ENCODE measurements at regions not wholly inside any gene's neighbourhood (a gene's known extent, or its start where the extent isn't known, plus 50 kb on each side); places are given as distances from the start of the nearest gene placed in this dataset.

- BruUV-seq (replicated peaks): no TSS peak
Measured at GRCh38 chr6:139649128-139649527, 274.7 kb upstream of the CITED2 start.

GRCh38 chr6:139648430-139649000, 274.1 kb upstream of the CITED2 start:
- POLR2A ChIA-PET (ENCODE audit: low non-redundant PET): no interaction called here
- TF ChIP-seq EZH2 (IDR thresholded peaks at IDR 0.05; ENCODE audit: borderline replicate concordance, low read depth, low read length, poor library complexity, severe bottlenecking) (no peak), CTCF (conservative IDR thresholded peaks at IDR 0.05; ENCODE audit: low read depth, low read length) (no peak)
- H3K9me3 ChIP-seq (ENCODE audit: low read depth, low read length, poor library complexity, severe bottlenecking): no peaks in the 10 kb centered on the region
- DNase-seq (ENCODE audit: low spot score): no peak
- H3K36me3 ChIP-seq (ENCODE audit: insufficient read depth, low read length, poor library complexity, severe bottlenecking): no peaks in the 10 kb centered on the region
- no peak overlapping the region for H3K27ac ChIP-seq (ENCODE audit: low read depth, low read length, poor library complexity, severe bottlenecking)
- CTCF ChIA-PET: no interaction called here
- no TSS peak for BruUV-seq (replicated peaks)
- no peak overlapping the region for H3K4me3 ChIP-seq (ENCODE audit: low read depth, low read length, poor library complexity, severe bottlenecking)
- intact Hi-C loops (cut with micrococcal nuclease; ENCODE audit: unreplicated experiment): no loop called here
- H3K4me1 ChIP-seq (ENCODE audit: insufficient read depth, low read length, poor library complexity, severe bottlenecking): no peaks in the 10 kb centered on the region
- H3K27me3 ChIP-seq (replicated peaks; ENCODE audit: insufficient read depth, low read depth, low read length, poor library complexity): no peaks in the 10 kb centered on the region

More at GRCh38 chr6:139649128-139649527, 274.7 kb upstream of the CITED2 start:
- no peaks in the 10 kb centered on the region for H3K4me1 ChIP-seq (ENCODE audit: insufficient read depth, low read length, poor library complexity, severe bottlenecking)
- ChIA-PET CTCF (no interaction called here), POLR2A (ENCODE audit: low non-redundant PET) (no interaction called here)
- no peak overlapping the region for H3K4me3 ChIP-seq (ENCODE audit: low read depth, low read length, poor library complexity, severe bottlenecking)
- DNase-seq (ENCODE audit: low spot score): no peak
- TF ChIP-seq EZH2 (IDR thresholded peaks at IDR 0.05; ENCODE audit: borderline replicate concordance, low read depth, low read length, poor library complexity, severe bottlenecking) (no peak), CTCF (conservative IDR thresholded peaks at IDR 0.05; ENCODE audit: low read depth, low read length) (no peak)
- H3K27ac ChIP-seq (ENCODE audit: low read depth, low read length, poor library complexity, severe bottlenecking): no peak overlapping the region
- no peaks in the 10 kb centered on the region for H3K36me3 ChIP-seq (ENCODE audit: insufficient read depth, low read length, poor library complexity, severe bottlenecking)
- intact Hi-C loops (cut with micrococcal nuclease; ENCODE audit: unreplicated experiment): no loop called here
- H3K9me3 ChIP-seq (ENCODE audit: low read depth, low read length, poor library complexity, severe bottlenecking): no peaks in the 10 kb centered on the region
- no peaks in the 10 kb centered on the region for H3K27me3 ChIP-seq (replicated peaks; ENCODE audit: insufficient read depth, low read depth, low read length, poor library complexity)

GRCh38 chr6:139647841-139648240, 273.4 kb upstream of the CITED2 start:
- intact Hi-C loops (cut with micrococcal nuclease; ENCODE audit: unreplicated experiment): no loop called here
- no peak for TF ChIP-seq CTCF (conservative IDR thresholded peaks at IDR 0.05; ENCODE audit: low read depth, low read length)
- TF ChIP-seq EZH2 (IDR thresholded peaks at IDR 0.05; ENCODE audit: borderline replicate concordance, low read depth, low read length, poor library complexity, severe bottlenecking): no peak
- ChIA-PET CTCF (no interaction called here), POLR2A (ENCODE audit: low non-redundant PET) (no interaction called here)
- BruUV-seq (replicated peaks): no TSS peak
- Histone ChIP-seq H3K4me3 (ENCODE audit: low read depth, low read length, poor library complexity, severe bottlenecking) (no peak overlapping the region), H3K27me3 (replicated peaks; ENCODE audit: insufficient read depth, low read depth, low read length, poor library complexity) (no peaks in the 10 kb centered on the region), H3K36me3 (ENCODE audit: insufficient read depth, low read length, poor library complexity, severe bottlenecking) (no peaks in the 10 kb centered on the region), H3K4me1 (ENCODE audit: insufficient read depth, low read length, poor library complexity, severe bottlenecking) (no peaks in the 10 kb centered on the region), H3K9me3 (ENCODE audit: low read depth, low read length, poor library complexity, severe bottlenecking) (no peaks in the 10 kb centered on the region), H3K27ac (ENCODE audit: low read depth, low read length, poor library complexity, severe bottlenecking) (no peak overlapping the region)
- DNase-seq (ENCODE audit: low spot score): no peak

Data from A673 (cell line).